ENCODE measurements at regions not wholly inside any gene's neighbourhood (a gene's known extent, or its start where the extent isn't known, plus 50 kb on each side); places are given as distances from the start of the nearest gene placed in this dataset.

- BruUV-seq (replicated peaks): no TSS peak
- Histone ChIP-seq H3K4me1 (ENCODE audit: control insufficient read depth, insufficient read depth, low read length) (0 out of 2 replicates have a peak, but pooled peaks cover 3% of the 10 kb centered on the region), H3K4me3 (ENCODE audit: low read depth in 2 of 2, low read length in 2 of 2) (no peak overlapping the region), H3K9me3 (ENCODE audit: control insufficient read depth, insufficient read depth, low read depth, low read length) (no peaks in the 10 kb centered on the region), H3K36me3 (ENCODE audit: control insufficient read depth, insufficient read depth, low read length) (no peaks in the 10 kb centered on the region), H3K27ac (ENCODE audit: low read length) (no peak overlapping the region), H3K27me3 (ENCODE audit: control insufficient read depth, insufficient read depth, low read length) (no peaks in the 10 kb centered on the region)
- in situ Hi-C loops (cut with HindIII; ENCODE audit: low pct_unique_long_range_greater_than_20kb, low sequenced_read_pairs) (no loop called here), intact Hi-C loops (cut with micrococcal nuclease; ENCODE audit: unreplicated experiment) (no loop called here)
- no peak for TF ChIP-seq SIN3A (IDR thresholded peaks at IDR 0.05; ENCODE audit: borderline replicate concordance, insufficient read depth, low read depth, low read length)
- no peak for TF ChIP-seq REST (IDR thresholded peaks at IDR 0.05; ENCODE audit: insufficient read depth in 1 of 2, low read depth in 2 of 2, low read length in 1 of 2)
- ChIA-PET CTCF (interaction anchor here (0.6 kb wide), 1 partner anchor 53 kb away, joined by 5 read pairs; no protein-coding TSS in a partner anchor), POLR2A (interaction anchor here (0.6 kb wide), 1 partner anchor 64 kb away, joined by 3 read pairs; no protein-coding TSS in a partner anchor)
- ATAC-seq (no peak), DNase-seq (ENCODE audit: low read depth, low spot score) (no peak)
Measured at GRCh38 chr11:110373051-110373702, 56.6 kb upstream of the FDX1 start.

GRCh38 chr11:110374921-110375320, 54.8 kb upstream of the FDX1 start:
- Histone ChIP-seq H3K27me3 (ENCODE audit: control insufficient read depth, insufficient read depth, low read length) (no peaks in the 10 kb centered on the region), H3K4me3 (ENCODE audit: low read depth in 2 of 2, low read length in 2 of 2) (no peak overlapping the region), H3K27ac (ENCODE audit: low read length) (no peak overlapping the region), H3K36me3 (ENCODE audit: control insufficient read depth, insufficient read depth, low read length) (no peaks in the 10 kb centered on the region), H3K9me3 (ENCODE audit: control insufficient read depth, insufficient read depth, low read depth, low read length) (no peaks in the 10 kb centered on the region), H3K4me1 (ENCODE audit: control insufficient read depth, insufficient read depth, low read length) (peaks cover 9% of the 10 kb centered on the region; the same call in 1 of the 2 replicates)
- DNase-seq (ENCODE audit: low read depth, low spot score) (no peak), ATAC-seq (peak; percentile 12; the same call in 1 of the 2 replicates)
- BruUV-seq (replicated peaks): no TSS peak
- TF ChIP-seq CTCF (IDR thresholded peaks at IDR 0.05) (no peak), TCF7L2 (IDR thresholded peaks at IDR 0.05; ENCODE audit: low read depth, low read length) (no peak), SIN3A (IDR thresholded peaks at IDR 0.05; ENCODE audit: borderline replicate concordance, insufficient read depth, low read depth, low read length) (no peak), REST (IDR thresholded peaks at IDR 0.05; ENCODE audit: insufficient read depth in 1 of 2, low read depth in 2 of 2, low read length in 1 of 2) (no peak), POLR2AphosphoS5 (IDR thresholded peaks at IDR 0.05; ENCODE audit: low read depth, low read length) (no peak)
- ChIA-PET POLR2A (no interaction called here), CTCF (no interaction called here)
- intact Hi-C loops (cut with micrococcal nuclease; ENCODE audit: unreplicated experiment) (loop anchor here (5.0 kb wide), 2 partner anchors 57 to 428 kb away; no protein-coding TSS in a partner anchor), in situ Hi-C loops (cut with HindIII; ENCODE audit: low pct_unique_long_range_greater_than_20kb, low sequenced_read_pairs) (no loop called here)
